COLO829 (cell line): ENCODE measurements at regions not wholly inside any gene's neighbourhood (a gene's known extent, or its start where the extent isn't known, plus 50 kb on each side); places are given as distances from the start of the nearest gene placed in this dataset.

ENCODE experiments used
- DNase-seq: peaks from one replicate; pipeline ENCODE4 v3.0.0; 2012; ENCODE audit warnings: low spot score

DNA sequence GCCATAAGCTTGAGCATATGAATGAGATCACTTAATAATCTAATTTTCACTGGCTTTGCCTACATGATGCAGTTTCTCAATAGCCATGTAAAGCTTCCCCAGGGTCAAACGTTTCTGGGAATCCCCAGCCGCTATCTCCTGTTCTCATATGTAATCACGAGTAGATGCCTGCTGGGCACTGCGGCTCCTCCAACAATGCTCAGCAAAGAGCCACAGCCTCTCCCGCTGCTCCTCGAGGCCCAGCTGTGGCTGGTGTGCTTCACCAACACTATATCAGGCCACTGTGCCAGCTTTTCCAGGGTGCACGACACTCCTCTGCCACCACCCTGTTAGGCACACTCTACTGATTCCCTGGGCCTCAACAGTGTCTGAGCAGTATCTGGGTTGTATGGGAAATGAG, 78.3 kb upstream of the RASGEF1B start:
- no peak for DNase-seq

DNA sequence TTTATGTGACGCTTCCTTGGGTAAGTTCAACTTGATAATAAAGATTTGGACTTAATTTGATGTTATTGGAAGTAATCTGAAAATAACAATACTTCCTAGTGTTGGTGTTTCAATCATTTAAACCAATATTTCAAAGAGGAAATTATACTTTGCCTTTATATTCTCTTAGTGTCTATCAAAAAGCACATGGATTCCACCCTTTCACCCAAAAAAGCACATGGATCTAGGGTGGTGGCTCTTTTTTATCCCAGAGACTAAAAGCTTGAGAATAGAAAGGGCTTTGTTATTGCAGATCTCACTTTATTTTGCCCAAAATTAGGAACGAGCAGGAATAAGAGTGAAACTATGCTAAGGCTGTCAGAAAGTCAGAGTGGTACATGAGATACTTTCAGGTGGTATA, 75.1 kb upstream of the RASGEF1B start:
- no peak for DNase-seq

DNA sequence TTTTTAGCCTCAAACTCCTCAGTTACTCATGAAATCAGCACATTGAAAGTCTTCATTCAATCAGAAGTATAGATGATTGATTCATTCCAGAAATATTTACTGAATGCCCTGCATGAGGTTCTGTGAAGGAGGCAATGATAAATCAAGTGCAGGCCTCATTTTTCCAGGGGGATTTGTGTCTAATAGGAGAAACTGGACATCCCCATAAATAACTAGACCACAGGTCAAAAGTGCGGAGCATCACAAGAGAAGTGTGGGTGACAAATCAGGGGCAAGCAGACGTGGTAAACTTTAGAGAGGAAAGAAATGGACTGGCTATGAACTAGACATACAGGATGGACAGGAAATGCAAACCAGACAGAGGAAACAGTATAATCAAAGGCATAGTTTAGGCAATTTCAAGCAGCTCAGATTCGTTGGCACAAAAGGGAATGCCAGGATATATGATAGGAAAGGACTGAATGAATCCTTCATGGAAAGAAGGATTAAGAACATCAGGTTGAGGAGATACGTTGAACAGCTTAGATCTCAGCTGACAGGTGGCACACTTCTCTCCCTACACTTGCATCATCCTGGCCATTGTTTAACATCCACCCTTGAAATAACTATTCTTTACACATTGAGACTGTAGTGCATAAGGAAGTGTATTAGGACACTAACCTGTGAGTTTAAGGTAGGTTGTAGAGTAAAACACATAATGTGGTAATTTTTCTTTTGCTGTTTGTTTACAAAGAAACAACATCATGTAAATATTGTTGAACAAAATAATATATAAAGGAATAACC, 69.6 kb upstream of the RASGEF1B start:
- DNase-seq = no peak

- no peak for DNase-seq
Observed at GRCh38 chr4:81538716-81539427, 67.2 kb upstream of the RASGEF1B start.

DNA sequence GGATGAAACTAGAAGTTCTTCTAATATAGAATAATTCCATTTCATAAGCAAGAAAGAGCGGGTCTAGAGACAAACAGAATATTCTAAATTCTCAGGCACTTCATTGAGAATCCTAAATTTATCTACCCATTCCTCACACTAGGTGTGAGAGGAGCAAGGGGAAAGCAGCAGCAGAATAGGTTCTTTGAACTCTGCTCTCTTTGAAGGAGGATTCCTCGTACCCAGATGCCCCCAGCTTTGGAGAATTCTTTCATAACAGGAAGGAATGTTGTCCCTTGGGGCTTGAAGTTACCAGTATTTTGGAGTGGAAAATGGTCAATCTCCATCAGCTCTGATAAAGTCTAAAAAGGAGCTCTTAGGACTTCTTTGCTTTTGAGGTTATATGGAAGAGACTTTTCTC, 59.7 kb upstream of the RASGEF1B start:
- DNase-seq = no peak

- no peak for DNase-seq
Observed at GRCh38 chr4:81528979-81529378, 57.3 kb upstream of the RASGEF1B start.

- no peak for DNase-seq
Observed at GRCh38 chr4:81528200-81528599, 56.5 kb upstream of the RASGEF1B start.

- no peak for DNase-seq
Observed at GRCh38 chr4:81527709-81528108, 56.0 kb upstream of the RASGEF1B start.

DNA sequence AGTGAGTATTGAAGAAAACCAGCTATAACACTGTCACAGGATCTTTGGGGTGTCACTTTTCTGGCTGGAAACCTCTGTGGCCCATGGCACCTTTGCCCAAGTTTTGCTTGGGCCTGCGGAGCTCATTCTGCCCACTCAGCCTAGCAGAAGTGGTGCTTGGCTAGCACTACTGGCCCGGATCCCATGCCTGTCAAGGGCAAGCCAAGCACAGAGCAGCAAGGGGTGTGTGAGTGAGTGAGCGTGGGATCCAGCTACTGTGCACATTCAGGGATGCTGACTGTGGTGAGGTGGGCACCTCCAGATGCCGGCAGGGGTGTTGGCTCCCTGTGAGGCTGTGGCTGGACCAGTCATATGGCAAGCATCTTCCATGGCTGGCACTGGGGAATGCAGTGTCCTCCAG, 55.4 kb upstream of the RASGEF1B start:
- no peak for DNase-seq

DNA sequence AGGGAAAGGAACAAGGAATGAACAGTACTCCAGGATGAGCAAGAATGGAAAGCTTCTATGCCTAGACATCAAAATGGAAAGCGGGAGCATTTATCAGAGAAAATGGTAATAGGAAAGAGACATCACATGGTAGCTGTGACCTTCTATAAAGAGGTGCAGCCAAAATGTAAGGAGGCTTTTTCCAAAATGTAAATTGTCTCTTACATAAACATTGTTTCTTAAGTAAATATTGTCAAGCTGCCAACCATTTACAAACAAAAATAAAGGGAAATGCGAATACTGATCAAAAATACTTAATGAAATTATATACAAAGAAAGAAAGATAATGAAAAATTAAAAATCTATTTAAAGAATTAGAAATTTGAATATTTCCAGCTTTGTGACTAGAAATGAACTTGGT, 55.0 kb upstream of the RASGEF1B start:
- DNase-seq = no peak

DNA sequence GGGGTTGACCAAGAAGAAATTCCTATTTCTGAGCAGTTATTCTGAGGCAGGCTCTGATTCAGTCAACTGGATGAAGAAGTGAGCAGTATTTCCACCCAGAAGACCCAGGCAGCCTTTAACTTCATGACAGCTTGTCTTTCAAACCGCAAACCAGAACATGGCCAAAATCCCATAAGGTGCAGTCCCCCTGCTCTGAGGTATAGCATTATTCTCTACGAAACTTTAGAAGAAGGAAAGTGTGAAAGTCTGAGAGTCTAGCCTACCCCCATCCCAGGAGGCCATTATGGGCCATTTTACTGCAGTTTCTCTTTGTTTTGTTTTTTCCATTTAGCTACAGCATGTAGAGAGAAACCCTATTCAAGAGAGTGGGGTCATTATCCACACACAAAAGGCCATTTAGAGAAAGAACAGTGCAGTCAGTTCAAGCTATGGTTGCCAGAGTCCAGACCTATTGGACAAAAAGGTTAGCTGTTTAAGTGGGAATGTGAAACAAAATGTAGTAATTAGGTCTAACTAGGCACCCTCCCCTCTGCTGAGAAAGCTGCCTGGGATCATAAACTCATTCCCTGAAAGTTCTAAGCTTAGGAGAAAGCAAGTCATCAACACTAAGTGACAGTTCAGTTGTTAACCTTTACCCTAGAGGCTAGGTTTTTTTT, 52.1 kb upstream of the RASGEF1B start:
- peak; percentile 50 for DNase-seq

GRCh38 chr4:81522711-81523110, 51.0 kb upstream of the RASGEF1B start:
- DNase-seq = no peak

DNA sequence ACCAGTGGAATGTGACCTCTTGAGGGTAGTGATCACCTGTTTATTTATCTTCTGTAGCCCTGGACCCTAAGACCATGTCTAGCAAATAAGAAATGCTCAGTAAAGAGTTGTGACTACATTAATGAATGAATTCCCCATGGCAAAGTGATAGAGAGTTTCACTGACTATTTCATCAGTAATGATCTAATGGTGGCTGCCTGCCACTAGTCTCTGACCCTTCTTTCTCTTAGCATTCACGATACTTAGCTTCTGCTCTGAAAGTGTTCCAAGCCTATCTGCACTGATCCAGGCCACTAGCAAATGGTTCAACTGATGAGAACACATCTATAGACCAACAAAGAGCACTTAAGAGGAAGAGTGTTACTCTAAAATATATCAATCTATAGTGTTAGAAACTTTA, 50.0 kb upstream of the RASGEF1B start:
- DNase-seq = no peak
